H9 (cell line): ENCODE measurements at regions not wholly inside any gene's neighbourhood (a gene's known extent, or its start where the extent isn't known, plus 50 kb on each side); places are given as distances from the start of the nearest gene placed in this dataset.

Source experiments
- DNase-seq: peaks from one replicate; pipeline ENCODE4 v3.0.0-alpha.2; 2017
- H2AFZ ChIP-seq: one replicate; pipeline ENCODE4 v1.6.1; 2013; ENCODE audit warnings: mild to moderate bottlenecking, low read length, control low read depth, moderate library complexity
- H2AK5ac ChIP-seq: 2 replicates; pipeline ENCODE4 v1.6.1; 2013; ENCODE audit warnings: low read length, control low read depth, mixed read lengths; ENCODE audit not compliant: insufficient read length
- H2BK120ac ChIP-seq: one replicate; pipeline ENCODE4 v1.6.1; 2013; ENCODE audit warnings: low read depth, mild to moderate bottlenecking, low read length, control low read depth, inconsistent platforms; ENCODE audit not compliant: poor library complexity, severe bottlenecking
- H2BK12ac ChIP-seq: 2 replicates; pipeline ENCODE4 v1.6.1; 2013; ENCODE audit warnings: low read length, control low read depth, mixed read lengths, low read depth; ENCODE audit not compliant: insufficient read length
- H2BK15ac ChIP-seq: 2 replicates; pipeline ENCODE4 v1.6.1; 2013; ENCODE audit warnings: low read depth, low read length, control low read depth
- H2BK20ac ChIP-seq: one replicate; pipeline ENCODE4 v1.6.1; 2013; ENCODE audit warnings: low read depth, mild to moderate bottlenecking, low read length, control low read depth, inconsistent platforms; ENCODE audit not compliant: poor library complexity, severe bottlenecking
- H2BK5ac ChIP-seq: 2 replicates; pipeline ENCODE4 v1.6.1; 2013; ENCODE audit warnings: low read length, control low read depth, mixed read lengths; ENCODE audit not compliant: insufficient read length
- H3K14ac ChIP-seq: 2 replicates; pipeline ENCODE4 v1.6.1; 2013; ENCODE audit warnings: low read length, control low read depth; ENCODE audit not compliant: insufficient read depth
- H3K18ac ChIP-seq: 2 replicates; pipeline ENCODE4 v1.6.1; 2013; ENCODE audit warnings: low read depth, mild to moderate bottlenecking, mixed read lengths, low read length, control low read depth; ENCODE audit not compliant: insufficient read length
- H3K23ac ChIP-seq: 2 replicates; pipeline ENCODE4 v1.6.1; 2013; ENCODE audit warnings: low read length, control low read depth, mixed read lengths, low read depth; ENCODE audit not compliant: insufficient read length
- H3K23me2 ChIP-seq: 2 replicates; pipeline ENCODE4 v1.6.1; 2013; ENCODE audit warnings: low read depth, mild to moderate bottlenecking, mixed read lengths, low read length, control low read depth; ENCODE audit not compliant: insufficient read length, poor library complexity, severe bottlenecking
- H3K27ac ChIP-seq: 2 replicates; pipeline ENCODE4 v1.5.1; 2013; ENCODE audit warnings: low read length, control low read depth, mixed read lengths, low read depth; ENCODE audit not compliant: insufficient read length
- H3K27me3 ChIP-seq: 2 replicates; pipeline ENCODE4 v1.6.1; 2013; ENCODE audit warnings: low read length, control low read depth, inconsistent platforms; ENCODE audit not compliant: insufficient read depth
- H3K4ac ChIP-seq: 2 replicates; pipeline ENCODE4 v1.6.1; 2013; ENCODE audit warnings: low read depth, mild to moderate bottlenecking, control low read depth, inconsistent platforms, low read length, moderate library complexity
- H3K4me1 ChIP-seq: 2 replicates; pipeline ENCODE4 v1.6.1; 2013; ENCODE audit warnings: low read length, control low read depth, inconsistent platforms; ENCODE audit not compliant: insufficient read depth
- H3K4me2 ChIP-seq: 2 replicates; pipeline ENCODE4 v1.6.1; 2013; ENCODE audit warnings: low read length, control low read depth, mixed read lengths; ENCODE audit not compliant: insufficient read length, insufficient read depth
- H3K56ac ChIP-seq: 2 replicates; pipeline ENCODE4 v1.6.1; 2013; ENCODE audit warnings: low read depth, mild to moderate bottlenecking, mixed read lengths, low read length, control low read depth; ENCODE audit not compliant: insufficient read length
- H3K79me1 ChIP-seq: 2 replicates; pipeline ENCODE4 v1.6.1; 2013; ENCODE audit warnings: low read depth, mild to moderate bottlenecking, moderate library complexity, low read length, control low read depth, inconsistent platforms; ENCODE audit not compliant: insufficient read depth, poor library complexity, severe bottlenecking
- H3K79me2 ChIP-seq: 2 replicates; pipeline ENCODE4 v1.6.1; 2013; ENCODE audit warnings: low read length, control low read depth, inconsistent platforms; ENCODE audit not compliant: insufficient read depth
- H3K9ac ChIP-seq: 2 replicates; pipeline ENCODE4 v1.6.1; 2013; ENCODE audit warnings: low read length, control low read depth, mixed read lengths; ENCODE audit not compliant: insufficient read length; ENCODE audit errors: extremely low read depth
- H3K9me3 ChIP-seq: one replicate; pipeline ENCODE4 v1.6.1; 2013; ENCODE audit warnings: low read depth, low read length, inconsistent platforms; ENCODE audit not compliant: control insufficient read depth
- H3T11ph ChIP-seq: one replicate; pipeline ENCODE4 v1.6.1; 2013; ENCODE audit warnings: mild to moderate bottlenecking, low read length, control low read depth, inconsistent platforms
- H4K20me1 ChIP-seq: one replicate; pipeline ENCODE4 v1.6.1; 2013; ENCODE audit not compliant: control insufficient read depth, insufficient read length, insufficient read depth
- H4K5ac ChIP-seq: 2 replicates; pipeline ENCODE4 v1.6.1; 2013; ENCODE audit warnings: low read depth, mild to moderate bottlenecking, mixed read lengths, low read length, control low read depth; ENCODE audit not compliant: insufficient read length
- H4K8ac ChIP-seq: replicated peaks from 2 replicates; pipeline ENCODE4 v1.6.1; 2013; ENCODE audit warnings: low read length, control low read depth, mixed read lengths, low read depth; ENCODE audit not compliant: insufficient read length
- H4K91ac ChIP-seq: 2 replicates; pipeline ENCODE4 v1.6.1; 2013; ENCODE audit warnings: low read depth, mild to moderate bottlenecking, moderate library complexity, mixed read lengths, low read length, control low read depth; ENCODE audit not compliant: insufficient read length
- H3K27ac Mint-ChIP-seq, 3 experiments: 2 replicates in 2 of 3; 3 replicates in 1 of 3; pipeline ENCODE4 v1.8.0; 2020 to 2021; ENCODE audit warnings: mixed read lengths in 3 of 3, mild to moderate bottlenecking in 1 of 3, moderate library complexity in 1 of 3
- H3K27me3 Mint-ChIP-seq: 2 replicates; pipeline ENCODE4 v1.8.0; 2021; ENCODE audit warnings: low read depth, mild to moderate bottlenecking, moderate library complexity, mixed read lengths
- H3K36me3 Mint-ChIP-seq, 3 experiments: 2 replicates in 2 of 3; 3 replicates in 1 of 3; pipeline ENCODE4 v1.8.0; 2020 to 2021; ENCODE audit warnings: low read depth in 3 of 3, mixed read lengths in 3 of 3; ENCODE audit not compliant: insufficient read depth in 1 of 3
- H3K4me1 Mint-ChIP-seq, 2 experiments: 2 replicates each; pipeline ENCODE4 v1.8.0; 2020; ENCODE audit warnings: mixed read lengths in 2 of 2
- H3K4me3 Mint-ChIP-seq, 2 experiments: 2 replicates in 1 of 2; 3 replicates in 1 of 2; pipeline ENCODE4 v1.8.0; 2020 to 2021; ENCODE audit warnings: mild to moderate bottlenecking in 2 of 2, mixed read lengths in 2 of 2, moderate library complexity in 1 of 2
- H3K9me3 Mint-ChIP-seq, 2 experiments: 2 replicates in 1 of 2; 3 replicates in 1 of 2; pipeline ENCODE4 v1.8.0; 2020; ENCODE audit warnings: mild to moderate bottlenecking in 2 of 2, mixed read lengths in 2 of 2, moderate library complexity in 1 of 2
- CTCF ChIP-seq: fragments of 200-600 bp; sonication (generic); conservative IDR thresholded peaks from 3 replicates; pipeline ENCODE4 v1.8.0; 2021; ENCODE audit warnings: antibody characterized with exemption, mild to moderate bottlenecking
- WGBS: extraction: QIAGEN DNeasy Blood & Tissue Kit; methylation state at CpG from one replicate; pipeline ENCODE4 v1.1.7; 2013; ENCODE audit warnings: missing lambda C conversion rate, low lambda C conversion rate, mixed read lengths; ENCODE audit not compliant: insufficient read length; ENCODE audit errors: extremely low coverage; 5-methylcytosine and 5-hydroxymethylcytosine counted together

- no peaks in the 10 kb centered on the region for H4K20me1 ChIP-seq
- no peak for TF ChIP-seq CTCF
- DNase-seq, result no peak
- no peaks in the 10 kb centered on the region for H3K9me3 ChIP-seq
- Mint-ChIP-seq H3K36me3 (no peaks in the 10 kb centered on the region), H3K27me3 (no peaks in the 10 kb centered on the region), H3K4me3 (no peak overlapping the region), H3K9me3 (peaks cover 6 to 7% of the 10 kb centered on the region in 2 experiments), H3K4me1 (no peaks in the 10 kb centered on the region), H3K27ac (no peak overlapping the region)
- H3K14ac ChIP-seq, result no peak overlapping the region
- no peak overlapping the region for H3K4me2 ChIP-seq
- no peak overlapping the region for H2BK5ac ChIP-seq
- no peaks in the 10 kb centered on the region for H3K79me2 ChIP-seq
- no CpG with 5 or more reads among the region's 2 CpGs for WGBS
- no peak overlapping the region for H3K18ac ChIP-seq
- H2BK120ac ChIP-seq, result no peak overlapping the region
- H3K56ac ChIP-seq, result no peak overlapping the region
- no peak overlapping the region for H3T11ph ChIP-seq
- no peak overlapping the region for H3K27ac ChIP-seq
- no peak overlapping the region for H3K9ac ChIP-seq
- no peak overlapping the region for H3K4ac ChIP-seq
- H3K27me3 ChIP-seq, result no peaks in the 10 kb centered on the region
- no peaks in the 10 kb centered on the region for H3K23me2 ChIP-seq
- no peak overlapping the region for H3K23ac ChIP-seq
- no peak overlapping the region for H2BK12ac ChIP-seq
- no peaks in the 10 kb centered on the region for H3K79me1 ChIP-seq
- no peak overlapping the region for H2AK5ac ChIP-seq
- H4K5ac ChIP-seq, result no peak overlapping the region
- no peak overlapping the region for H4K8ac ChIP-seq
- H2AFZ ChIP-seq, result no peak overlapping the region
- no peak overlapping the region for H2BK15ac ChIP-seq
- no peak overlapping the region for H2BK20ac ChIP-seq
- no peak overlapping the region for H4K91ac ChIP-seq
- H3K4me1 ChIP-seq, result no peaks in the 10 kb centered on the region
Measured at GRCh38 chr3:98690876-98691275, 72.3 kb upstream of the ST3GAL6 start.
